ENCODE measurements at regions not wholly inside any gene's neighbourhood (a gene's known extent, or its start where the extent isn't known, plus 50 kb on each side); places are given as distances from the start of the nearest gene placed in this dataset.

GRCh38 chr17:22242472-22242871 is 550.1 kb downstream of the KCNJ18 start:
- TF ChIP-seq, protein P1, sequence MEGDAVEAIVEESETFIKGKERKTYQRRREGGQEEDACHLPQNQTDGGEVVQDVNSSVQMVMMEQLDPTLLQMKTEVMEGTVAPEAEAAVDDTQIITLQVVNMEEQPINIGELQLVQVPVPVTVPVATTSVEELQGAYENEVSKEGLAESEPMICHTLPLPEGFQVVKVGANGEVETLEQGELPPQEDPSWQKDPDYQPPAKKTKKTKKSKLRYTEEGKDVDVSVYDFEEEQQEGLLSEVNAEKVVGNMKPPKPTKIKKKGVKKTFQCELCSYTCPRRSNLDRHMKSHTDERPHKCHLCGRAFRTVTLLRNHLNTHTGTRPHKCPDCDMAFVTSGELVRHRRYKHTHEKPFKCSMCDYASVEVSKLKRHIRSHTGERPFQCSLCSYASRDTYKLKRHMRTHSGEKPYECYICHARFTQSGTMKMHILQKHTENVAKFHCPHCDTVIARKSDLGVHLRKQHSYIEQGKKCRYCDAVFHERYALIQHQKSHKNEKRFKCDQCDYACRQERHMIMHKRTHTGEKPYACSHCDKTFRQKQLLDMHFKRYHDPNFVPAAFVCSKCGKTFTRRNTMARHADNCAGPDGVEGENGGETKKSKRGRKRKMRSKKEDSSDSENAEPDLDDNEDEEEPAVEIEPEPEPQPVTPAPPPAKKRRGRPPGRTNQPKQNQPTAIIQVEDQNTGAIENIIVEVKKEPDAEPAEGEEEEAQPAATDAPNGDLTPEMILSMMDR (IDR thresholded peaks at IDR 0.05) = no peak
- no peak for TF ChIP-seq ZFX (IDR thresholded peaks at IDR 0.05; ENCODE audit: borderline replicate concordance)
